ENCODE measurements at regions not wholly inside any gene's neighbourhood (a gene's known extent, or its start where the extent isn't known, plus 50 kb on each side); places are given as distances from the start of the nearest gene placed in this dataset.

GRCh38 chr2:221124532-221125240, 447.4 kb downstream of the EPHA4 start:
- TF ChIP-seq STAG1 (CRISPR knock-in tag; IDR thresholded peaks at IDR 0.05; ENCODE audit: borderline replicate concordance) (no peak), POLR2AphosphoS2 (IDR thresholded peaks at IDR 0.05; ENCODE audit: low read length) (no peak), FOXJ3 (CRISPR knock-in tag; IDR thresholded peaks at IDR 0.05) (no peak), BRD4 (IDR thresholded peaks at IDR 0.05) (no peak), GATA2 (CRISPR knock-in tag; IDR thresholded peaks at IDR 0.05) (no peak), EZH2 (IDR thresholded peaks at IDR 0.05; ENCODE audit: borderline replicate concordance, low read depth, low read length) (no peak), PURB (CRISPR knock-in tag; IDR thresholded peaks at IDR 0.05; ENCODE audit: low read depth) (no peak), JUND (IDR thresholded peaks at IDR 0.05; ENCODE audit: borderline replicate concordance, low read depth, low read length) (no peak), JUND (tag; IDR thresholded peaks at IDR 0.05; ENCODE audit: borderline replicate concordance, low read depth, low read length) (no peak), ARNT (IDR thresholded peaks at IDR 0.05) (no peak), MXD1 (CRISPR knock-in tag; IDR thresholded peaks at IDR 0.05; ENCODE audit: borderline replicate concordance, poor library complexity, severe bottlenecking) (no peak), POLR2A (conservative IDR thresholded peaks at IDR 0.05) (no peak), SETDB1 (IDR thresholded peaks at IDR 0.05; ENCODE audit: low read length) (no peak), SNAPC5 (CRISPR knock-in tag; IDR thresholded peaks at IDR 0.05) (no peak)
- TF ChIP-seq, protein P1, sequence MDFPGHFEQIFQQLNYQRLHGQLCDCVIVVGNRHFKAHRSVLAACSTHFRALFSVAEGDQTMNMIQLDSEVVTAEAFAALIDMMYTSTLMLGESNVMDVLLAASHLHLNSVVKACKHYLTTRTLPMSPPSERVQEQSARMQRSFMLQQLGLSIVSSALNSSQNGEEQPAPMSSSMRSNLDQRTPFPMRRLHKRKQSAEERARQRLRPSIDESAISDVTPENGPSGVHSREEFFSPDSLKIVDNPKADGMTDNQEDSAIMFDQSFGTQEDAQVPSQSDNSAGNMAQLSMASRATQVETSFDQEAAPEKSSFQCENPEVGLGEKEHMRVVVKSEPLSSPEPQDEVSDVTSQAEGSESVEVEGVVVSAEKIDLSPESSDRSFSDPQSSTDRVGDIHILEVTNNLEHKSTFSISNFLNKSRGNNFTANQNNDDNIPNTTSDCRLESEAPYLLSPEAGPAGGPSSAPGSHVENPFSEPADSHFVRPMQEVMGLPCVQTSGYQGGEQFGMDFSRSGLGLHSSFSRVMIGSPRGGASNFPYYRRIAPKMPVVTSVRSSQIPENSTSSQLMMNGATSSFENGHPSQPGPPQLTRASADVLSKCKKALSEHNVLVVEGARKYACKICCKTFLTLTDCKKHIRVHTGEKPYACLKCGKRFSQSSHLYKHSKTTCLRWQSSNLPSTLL (IDR thresholded peaks at IDR 0.05), result no peak

Data from K562 (cell line).